ENCODE measurements at regions not wholly inside any gene's neighbourhood (a gene's known extent, or its start where the extent isn't known, plus 50 kb on each side); places are given as distances from the start of the nearest gene placed in this dataset.

DNA sequence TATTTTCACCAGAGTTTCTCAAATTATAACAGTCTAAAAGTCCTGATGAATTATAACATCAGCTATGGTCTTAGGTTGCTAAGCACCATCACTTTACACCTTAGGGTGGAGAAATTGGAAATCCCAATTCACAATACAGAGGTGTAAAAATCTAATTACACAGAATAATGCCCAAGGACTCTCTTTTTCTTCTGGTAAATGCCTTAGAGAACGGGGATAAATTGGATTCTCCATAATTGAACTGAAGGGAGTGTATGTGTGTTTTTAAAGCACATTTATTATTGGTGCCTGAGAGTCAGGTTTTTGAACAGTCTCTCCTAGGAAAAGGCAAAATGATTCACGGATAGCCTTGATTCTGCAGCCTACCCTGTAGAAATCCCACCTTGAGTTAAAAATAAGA lies 66.8 kb downstream of the NIBAN1 start:
- Histone ChIP-seq H3K27ac (no peak overlapping the region), H3K9me3 (no peaks in the 10 kb centered on the region), H3K4me3 (replicated peaks in 1 of 3) (no peak overlapping the region), H3K27me3 (no peaks in the 10 kb centered on the region), H3K4me1 (no peaks in the 10 kb centered on the region), H3K36me3 (no peaks in the 10 kb centered on the region)
- TF ChIP-seq POLR2A (IDR thresholded peaks at IDR 0.05): no peak
- TF ChIP-seq, protein P1, sequence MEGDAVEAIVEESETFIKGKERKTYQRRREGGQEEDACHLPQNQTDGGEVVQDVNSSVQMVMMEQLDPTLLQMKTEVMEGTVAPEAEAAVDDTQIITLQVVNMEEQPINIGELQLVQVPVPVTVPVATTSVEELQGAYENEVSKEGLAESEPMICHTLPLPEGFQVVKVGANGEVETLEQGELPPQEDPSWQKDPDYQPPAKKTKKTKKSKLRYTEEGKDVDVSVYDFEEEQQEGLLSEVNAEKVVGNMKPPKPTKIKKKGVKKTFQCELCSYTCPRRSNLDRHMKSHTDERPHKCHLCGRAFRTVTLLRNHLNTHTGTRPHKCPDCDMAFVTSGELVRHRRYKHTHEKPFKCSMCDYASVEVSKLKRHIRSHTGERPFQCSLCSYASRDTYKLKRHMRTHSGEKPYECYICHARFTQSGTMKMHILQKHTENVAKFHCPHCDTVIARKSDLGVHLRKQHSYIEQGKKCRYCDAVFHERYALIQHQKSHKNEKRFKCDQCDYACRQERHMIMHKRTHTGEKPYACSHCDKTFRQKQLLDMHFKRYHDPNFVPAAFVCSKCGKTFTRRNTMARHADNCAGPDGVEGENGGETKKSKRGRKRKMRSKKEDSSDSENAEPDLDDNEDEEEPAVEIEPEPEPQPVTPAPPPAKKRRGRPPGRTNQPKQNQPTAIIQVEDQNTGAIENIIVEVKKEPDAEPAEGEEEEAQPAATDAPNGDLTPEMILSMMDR (IDR thresholded peaks at IDR 0.05): no peak
- intact Hi-C loops (cut with DNase I): no loop called here
- no peak for DNase-seq
- WGBS, 2 donors: 92 to 94% methylated on average over 2 of the region's 2 CpGs

DNA sequence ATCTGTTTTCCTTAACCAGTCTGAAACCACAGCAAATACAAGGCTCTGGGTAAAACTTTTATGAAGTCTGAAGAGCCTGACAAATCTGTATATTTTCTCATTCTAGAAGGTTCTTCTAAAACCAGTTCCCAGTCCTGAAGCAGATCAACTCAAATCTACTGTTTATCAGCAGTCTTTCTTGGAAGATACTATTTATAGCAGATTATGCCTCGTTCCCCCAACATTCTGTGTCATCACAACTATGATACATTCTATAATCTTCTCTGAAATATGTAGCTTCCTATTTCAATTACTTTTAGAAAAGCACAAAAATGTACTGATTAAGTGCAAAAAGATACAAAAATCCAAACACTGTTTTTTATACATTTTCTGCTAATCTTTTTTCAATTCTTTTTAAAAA lies 67.5 kb downstream of the NIBAN1 start:
- TF ChIP-seq, protein P1 (IDR thresholded peaks at IDR 0.05): no peak
- TF ChIP-seq POLR2A (IDR thresholded peaks at IDR 0.05): no peak
- no peaks in the 10 kb centered on the region for H3K27me3 ChIP-seq
- H3K36me3 ChIP-seq: no peaks in the 10 kb centered on the region
- DNase-seq: no peak
- intact Hi-C loops (cut with DNase I): no loop called here
- H3K4me1 ChIP-seq: no peaks in the 10 kb centered on the region
- H3K9me3 ChIP-seq: no peaks in the 10 kb centered on the region
- no peak overlapping the region for H3K4me3 ChIP-seq (replicated peaks in 1 of 3)
- H3K27ac ChIP-seq: no peak overlapping the region
- WGBS, 2 donors: 74 to 83% methylated on average over 1 of the region's 1 CpG

DNA sequence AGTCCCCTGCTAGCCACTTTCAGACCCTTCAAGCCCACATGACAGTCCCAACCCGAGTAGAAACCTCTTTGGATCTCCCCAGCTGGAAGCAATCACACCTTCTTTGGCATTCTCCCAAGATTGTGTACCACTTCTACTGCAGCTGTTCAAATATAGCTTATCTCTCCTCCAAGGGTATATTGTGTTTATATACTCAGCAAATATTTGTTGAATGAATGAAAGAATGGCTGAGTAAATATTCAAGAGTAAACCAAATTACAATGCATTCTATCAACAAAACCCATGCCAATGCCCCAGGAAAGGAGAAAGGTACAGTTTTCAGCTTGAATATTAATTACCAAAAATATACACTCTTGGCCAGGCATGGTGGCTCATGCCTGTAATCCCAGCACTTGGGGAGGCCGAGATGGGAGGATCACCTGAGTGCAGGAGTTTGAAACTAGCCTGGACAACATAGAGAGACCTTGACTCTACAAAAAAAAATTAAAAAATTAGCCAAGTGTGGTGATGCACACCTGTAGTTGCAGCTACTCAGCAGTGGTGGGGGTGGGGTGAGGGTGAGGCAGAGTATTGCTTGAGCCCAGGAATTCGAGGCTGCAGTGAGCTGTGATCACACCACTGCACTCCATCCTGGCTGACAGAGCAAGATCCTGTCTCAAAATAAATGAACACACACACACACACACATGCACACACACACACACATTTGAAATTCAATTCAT lies 68.5 kb downstream of the NIBAN1 start:
- H3K4me1 ChIP-seq: no peaks in the 10 kb centered on the region
- WGBS, 2 donors: 55 to 56% methylated on average over 3 of the region's 3 CpGs
- intact Hi-C loops (cut with DNase I): no loop called here
- H3K9me3 ChIP-seq: no peaks in the 10 kb centered on the region
- DNase-seq: no peak
- H3K4me3 ChIP-seq (replicated peaks in 1 of 3): no peak overlapping the region
- no peak for TF ChIP-seq POLR2A (IDR thresholded peaks at IDR 0.05)
- TF ChIP-seq, protein P1 (IDR thresholded peaks at IDR 0.05): no peak
- H3K27me3 ChIP-seq: no peaks in the 10 kb centered on the region
- no peak overlapping the region for H3K27ac ChIP-seq
- no peaks in the 10 kb centered on the region for H3K36me3 ChIP-seq

DNA sequence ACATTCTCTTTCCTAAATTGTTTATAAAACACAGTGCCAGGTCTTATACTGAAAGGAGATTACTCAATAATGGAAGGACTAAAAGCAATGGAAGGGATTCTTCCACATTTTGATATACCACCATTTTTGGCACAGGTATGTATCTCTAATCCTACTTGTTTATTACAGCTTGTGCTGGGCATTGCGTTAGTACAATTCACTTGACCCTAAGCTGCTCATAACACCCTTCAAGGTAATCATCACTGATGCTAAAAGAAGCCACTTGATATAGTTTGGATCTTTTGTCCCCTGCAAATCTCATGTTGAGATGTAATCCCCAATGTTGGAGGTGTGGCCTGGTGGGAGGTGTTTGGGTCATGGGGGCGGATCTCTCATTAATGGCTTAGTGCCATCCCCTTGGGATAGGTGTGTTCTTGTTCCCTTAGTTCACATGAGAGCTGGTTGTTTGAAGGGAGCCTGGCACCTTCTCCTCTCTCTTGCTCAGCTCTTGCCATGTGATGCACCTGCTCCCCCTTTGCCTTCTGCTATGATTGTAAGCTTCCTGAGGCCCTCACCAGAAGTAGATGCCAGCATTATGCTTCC lies 71.1 kb downstream of the NIBAN1 start:
- no peak for TF ChIP-seq POLR2A (IDR thresholded peaks at IDR 0.05)
- TF ChIP-seq, protein P1 (IDR thresholded peaks at IDR 0.05): no peak
- no peak for DNase-seq
- Histone ChIP-seq H3K4me1 (no peaks in the 10 kb centered on the region), H3K36me3 (no peaks in the 10 kb centered on the region), H3K4me3 (replicated peaks in 1 of 3) (no peak overlapping the region), H3K9me3 (no peaks in the 10 kb centered on the region), H3K27me3 (no peaks in the 10 kb centered on the region), H3K27ac (no peak overlapping the region)
- intact Hi-C loops (cut with DNase I): no loop called here
- WGBS, 2 donors: 95 to 100% methylated on average over 2 of the region's 2 CpGs

DNA sequence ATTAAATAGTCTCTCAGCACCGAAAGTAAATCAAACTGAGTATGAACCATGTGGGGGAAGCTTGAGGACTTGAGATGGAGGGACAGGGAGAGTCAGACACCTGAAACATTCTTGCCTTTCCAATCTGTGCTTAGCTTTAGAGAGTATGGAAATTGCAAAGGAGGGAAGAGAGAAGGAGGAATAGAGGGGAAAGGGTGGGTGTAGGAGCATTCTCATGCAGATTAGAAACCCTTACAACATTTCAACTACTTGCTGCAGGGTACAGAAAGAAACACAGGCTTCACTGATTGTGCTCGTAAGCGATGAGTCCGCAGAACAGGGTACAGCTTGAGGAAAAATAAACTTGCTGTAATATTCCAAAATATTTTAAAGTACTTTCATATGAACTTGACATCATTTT lies 73.8 kb downstream of the NIBAN1 start:
- no peak overlapping the region for H3K4me3 ChIP-seq (replicated peaks in 1 of 3)
- no peaks in the 10 kb centered on the region for H3K36me3 ChIP-seq
- no peaks in the 10 kb centered on the region for H3K27me3 ChIP-seq
- H3K4me1 ChIP-seq: no peaks in the 10 kb centered on the region
- TF ChIP-seq, protein P1 (IDR thresholded peaks at IDR 0.05): no peak
- no peak for TF ChIP-seq POLR2A (IDR thresholded peaks at IDR 0.05)
- no peak for DNase-seq
- WGBS, 2 donors: 94 to 97% methylated on average over 4 of the region's 4 CpGs
- intact Hi-C loops (cut with DNase I): no loop called here
- no peaks in the 10 kb centered on the region for H3K9me3 ChIP-seq
- no peak overlapping the region for H3K27ac ChIP-seq

Data from thyroid gland (tissue), 4 donors.